ENCODE measurements at regions not wholly inside any gene's neighbourhood (a gene's known extent, or its start where the extent isn't known, plus 50 kb on each side); places are given as distances from the start of the nearest gene placed in this dataset.

GRCh38 chr4:24260133-24260715 lies 324.1 kb downstream of the DHX15 start:
- DNase-seq (ENCODE audit: low read depth in 1 of 2, low spot score in 2 of 2), result no peak
- 81% methylated on average over 8 of the region's 8 CpGs; no CpG with 5 or more reads in 1 of the 2 experiments for WGBS, 2 experiments (ENCODE audit: extremely low coverage in 1 of 2, insufficient coverage in 1 of 2, insufficient read length in 1 of 2, insufficient replicate concordance in 2 of 2, low coverage in 1 of 2, low lambda C conversion rate in 2 of 2, missing lambda C conversion rate in 1 of 2)
- Histone ChIP-seq H3K14ac (ENCODE audit: insufficient read length) (no peak overlapping the region), H4K5ac (ENCODE audit: insufficient read length, low read depth, low read length) (no peak overlapping the region), H3K56ac (replicated peaks; ENCODE audit: insufficient read length, low read depth, low read length) (no peak overlapping the region), H2BK15ac (ENCODE audit: low read length) (0 out of 2 replicates have a peak overlapping the region, but pooled peaks have one; percentile 12), H3K23me2 (ENCODE audit: low read depth, low read length) (no peaks in the 10 kb centered on the region), H3K4me1 (replicated peaks in 1 of 4; ENCODE audit: control insufficient read depth in 3 of 4, insufficient read depth in 4 of 4, low read length in 3 of 4) (peaks cover 0 to 16% (median 15%) of the 10 kb centered on the region in 4 experiments; a peak in 4 of 7 replicates), H3K79me2 (ENCODE audit: control insufficient read depth in 1 of 2, insufficient read depth in 2 of 2, low read length in 2 of 2) (no peaks in the 10 kb centered on the region), H4K91ac (replicated peaks; ENCODE audit: insufficient read length, low read length) (no peak overlapping the region), H3K36me3 (ENCODE audit: control insufficient read depth in 2 of 4, insufficient read depth in 4 of 4, low read length in 3 of 4) (no peaks in the 10 kb centered on the region), H3K79me1 (ENCODE audit: low read depth, low read length) (no peaks in the 10 kb centered on the region), H2BK5ac (ENCODE audit: low read depth, low read length) (no peak overlapping the region; the same call in 1 of the 2 replicates), H4K8ac (ENCODE audit: extremely low read depth, insufficient read depth, low read length) (no peak overlapping the region), H3K4ac (replicated peaks; ENCODE audit: insufficient read length, low read depth, low read length) (no peak overlapping the region), H3K9me3 (ENCODE audit: insufficient read depth in 2 of 2, low read depth in 1 of 2, low read length in 1 of 2) (no peaks in the 10 kb centered on the region), H4K20me1 (replicated peaks in 1 of 2; ENCODE audit: control insufficient read depth in 1 of 2, insufficient read depth in 2 of 2, low read length in 2 of 2) (no peaks in the 10 kb centered on the region), H3K18ac (ENCODE audit: extremely low read depth, low read length) (no peak overlapping the region), H2AFZ (ENCODE audit: low read length) (no peak overlapping the region), H2BK12ac (ENCODE audit: low read depth, low read length) (no peak overlapping the region), H2BK20ac (ENCODE audit: low read length) (no peak overlapping the region), H2AK5ac (ENCODE audit: low read depth, low read length) (no peak overlapping the region), H2BK120ac (replicated peaks; ENCODE audit: low read depth, low read length) (no peak overlapping the region), H3K9ac (replicated peaks in 1 of 4; ENCODE audit: extremely low read depth in 1 of 4, low read depth in 3 of 4, low read length in 3 of 4) (no peak overlapping the region), H3K27ac (ENCODE audit: low read depth, low read length) (no peak overlapping the region), H3K27me3 (replicated peaks in 1 of 4; ENCODE audit: control insufficient read depth in 3 of 4, extremely low read depth in 1 of 4, insufficient read depth in 3 of 4, low read length in 3 of 4) (no peaks in the 10 kb centered on the region), H3K4me2 (ENCODE audit: insufficient read depth in 1 of 2, low read depth in 2 of 2, low read length in 2 of 2) (no peak overlapping the region), H3K4me3 (ENCODE audit: extremely low read depth in 1 of 4, insufficient read depth in 2 of 4, low read depth in 3 of 4, low read length in 4 of 4) (no peak overlapping the region), H3K23ac (ENCODE audit: insufficient read length) (no peak overlapping the region)
- POLR2A ChIA-PET (ENCODE audit: partially characterized antibody), result no interaction called here
- FAIRE-seq, result no peak
- CTCF ChIA-PET (ENCODE audit: partially characterized antibody), result interaction anchor here (1.1 to 1.4 kb wide), 3 partner anchors 28 to 89 kb away, joined by 3 to 4 read pairs (median 3); no protein-coding TSS in a partner anchor
- TF ChIP-seq KDM4A (IDR thresholded peaks at IDR 0.05; ENCODE audit: low read depth, low read length, severe bottlenecking) (no peak), MAFK (IDR thresholded peaks at IDR 0.05; ENCODE audit: low read depth, low read length) (no peak), POLR2AphosphoS5 (IDR thresholded peaks at IDR 0.05; ENCODE audit: low read depth, low read length) (no peak), CTBP2 (IDR thresholded peaks at IDR 0.05; ENCODE audit: borderline replicate concordance, insufficient read depth, insufficient read length, low read length) (no peak), SP4 (IDR thresholded peaks at IDR 0.05; ENCODE audit: low read length) (no peak), TAF1 (IDR thresholded peaks at IDR 0.05; ENCODE audit: low read depth, low read length) (no peak)
